IMR-90 (cell line): ENCODE measurements at regions not wholly inside any gene's neighbourhood (a gene's known extent, or its start where the extent isn't known, plus 50 kb on each side); places are given as distances from the start of the nearest gene placed in this dataset.

Source experiments
- ATAC-seq: fragments of 200-7000 bp; cut with Tn5 transposase; 2 replicates; pipeline ENCODE4 v1.9.1; 2020; ENCODE audit warnings: low read depth, mild to moderate bottlenecking, moderate library complexity
- BruUV-seq: library from RNA; stranded (reverse); fragments of 400-500 nt; replicated peaks from 2 replicates; lab custom pipeline; 2021; lab: Mats Ljungman, UMichigan
- CTCF ChIA-PET: fragments of 300-600 bp; formaldehyde crosslinking; extraction: SDS; loops from one replicate; lab custom pipeline; 2021; ENCODE audit warnings: antibody characterized with exemption; lab: Yijun Ruan, JAX
- POLR2A ChIA-PET: fragments of 300-600 bp; sonication (Branson Sonifier 250); formaldehyde crosslinking; loops from one replicate; lab custom pipeline; 2022; ENCODE audit warnings: antibody characterized with exemption; ENCODE audit not compliant: unreplicated experiment; lab: Charles Lee
- DNase-seq: peaks from one replicate; pipeline ENCODE4 v3.0.0; 2013
- H2AFZ ChIP-seq: replicated peaks from 2 replicates; pipeline ENCODE3; 2013; ENCODE audit warnings: low read length, mild to moderate bottlenecking; ENCODE audit not compliant: poor library complexity
- H2AK5ac ChIP-seq: 2 replicates; pipeline ENCODE4 v1.6.1; 2013; ENCODE audit warnings: low read depth, low read length, inconsistent platforms
- H2AK9ac ChIP-seq: replicated peaks from 2 replicates; pipeline ENCODE3; 2013; ENCODE audit warnings: mild to moderate bottlenecking, low read depth, low read length, moderate library complexity; ENCODE audit not compliant: poor library complexity
- H2BK120ac ChIP-seq: 2 replicates; pipeline ENCODE4 v1.6.1; 2013; ENCODE audit warnings: low read depth, low read length, inconsistent platforms
- H2BK15ac ChIP-seq: 3 replicates; pipeline ENCODE4 v1.6.1; 2013; ENCODE audit warnings: low read depth, low read length, inconsistent platforms
- H2BK20ac ChIP-seq: 2 replicates; pipeline ENCODE4 v1.6.1; 2013; ENCODE audit warnings: low read depth, mild to moderate bottlenecking, inconsistent platforms, low read length, moderate library complexity
- H2BK5ac ChIP-seq: 2 replicates; pipeline ENCODE4 v1.6.1; 2013; ENCODE audit warnings: mild to moderate bottlenecking, low read depth, low read length, inconsistent platforms; ENCODE audit not compliant: poor library complexity, severe bottlenecking
- H3K14ac ChIP-seq: replicated peaks from 2 replicates; pipeline ENCODE4 v1.6.1; 2013; ENCODE audit warnings: low read depth, low read length, inconsistent platforms
- H3K18ac ChIP-seq: 2 replicates; pipeline ENCODE4 v1.6.1; 2013; ENCODE audit warnings: low read depth, low read length, control low read depth
- H3K23ac ChIP-seq: 2 replicates; pipeline ENCODE4 v1.6.1; 2013; ENCODE audit warnings: low read depth, low read length, inconsistent platforms
- H3K27ac ChIP-seq: 2 replicates; pipeline ENCODE4 v1.5.1; 2013; ENCODE audit warnings: mild to moderate bottlenecking, control low read depth, low read length; ENCODE audit not compliant: insufficient read depth
- H3K27me3 ChIP-seq: 2 replicates; pipeline ENCODE4 v1.6.1; 2013; ENCODE audit warnings: low read length; ENCODE audit not compliant: control insufficient read depth, insufficient read depth
- H3K36me3 ChIP-seq: 2 replicates; pipeline ENCODE4 v1.6.1; 2013; ENCODE audit warnings: low read length, mixed read lengths; ENCODE audit not compliant: control insufficient read depth, insufficient read depth
- H3K4ac ChIP-seq: 2 replicates; pipeline ENCODE4 v1.6.1; 2013; ENCODE audit warnings: low read depth, low read length, inconsistent platforms
- H3K4me1 ChIP-seq: 2 replicates; pipeline ENCODE4 v1.6.1; 2013; ENCODE audit warnings: low read length, mixed read lengths; ENCODE audit not compliant: control insufficient read depth, insufficient read depth
- H3K4me2 ChIP-seq: 2 replicates; pipeline ENCODE4 v1.6.1; 2013; ENCODE audit warnings: low read depth, mild to moderate bottlenecking, control low read depth, low read length, moderate library complexity
- H3K4me3 ChIP-seq: 2 replicates; pipeline ENCODE4 v1.5.1; 2013; ENCODE audit warnings: low read depth, mild to moderate bottlenecking, control low read depth, low read length, moderate library complexity; ENCODE audit not compliant: insufficient read depth
- H3K56ac ChIP-seq: 2 replicates; pipeline ENCODE4 v1.6.1; 2013; ENCODE audit warnings: low read length, inconsistent platforms; ENCODE audit not compliant: insufficient read depth; ENCODE audit errors: extremely low read depth
- H3K79me1 ChIP-seq, 2 experiments: 2 replicates each; pipeline ENCODE4 v1.6.1; 2013; ENCODE audit warnings: low read length in 2 of 2, inconsistent platforms in 1 of 2, low read depth in 1 of 2
- H3K9ac ChIP-seq: 2 replicates; pipeline ENCODE4 v1.6.1; 2013; ENCODE audit warnings: low read depth, low read length, control low read depth
- H3K9me1 ChIP-seq: 2 replicates; pipeline ENCODE4 v1.6.1; 2013; ENCODE audit warnings: low read length, inconsistent platforms; ENCODE audit not compliant: insufficient read depth
- H3K9me3 ChIP-seq: 2 replicates; pipeline ENCODE4 v1.6.1; 2013; ENCODE audit warnings: low read length; ENCODE audit not compliant: control insufficient read depth, insufficient read depth
- H4K20me1 ChIP-seq: 2 replicates; pipeline ENCODE4 v1.6.1; 2013; ENCODE audit warnings: low read length, inconsistent platforms; ENCODE audit not compliant: insufficient read depth
- H4K5ac ChIP-seq: 2 replicates; pipeline ENCODE4 v1.6.1; 2013; ENCODE audit warnings: mild to moderate bottlenecking, low read depth, low read length, control low read depth
- H4K8ac ChIP-seq, 2 experiments: 2 replicates each; pipeline ENCODE4 v1.6.1; 2013; ENCODE audit warnings: low read depth in 2 of 2, low read length in 2 of 2, control low read depth in 1 of 2, inconsistent platforms in 1 of 2
- H4K91ac ChIP-seq: 2 replicates; pipeline ENCODE4 v1.6.1; 2013; ENCODE audit warnings: low read depth, low read length, inconsistent platforms; ENCODE audit not compliant: insufficient read depth
- BHLHE40 ChIP-seq: fragments of 150-350 bp; IDR thresholded peaks from 2 replicates; pipeline ENCODE4 v1.6.1; 2016; ENCODE audit warnings: mild to moderate bottlenecking, low read depth, low read length
- CEBPB ChIP-seq: IDR thresholded peaks from 2 replicates; pipeline ENCODE4 v1.6.1; 2012; ENCODE audit warnings: low read depth, low read length, improper control_type of control experiment
- CHD1 ChIP-seq: IDR thresholded peaks from 2 replicates; pipeline ENCODE4 v1.6.1; 2012; ENCODE audit warnings: low read depth, low read length, improper control_type of control experiment
- CTCF ChIP-seq: conservative IDR thresholded peaks from 2 replicates; pipeline ENCODE4 v1.5.1; 2012; ENCODE audit warnings: mild to moderate bottlenecking, low read depth, low read length, improper control_type of control experiment
- ELK1 ChIP-seq: fragments of 150-350 bp; IDR thresholded peaks from 2 replicates; pipeline ENCODE4 v1.6.1; 2016; ENCODE audit warnings: low read depth, mild to moderate bottlenecking, low read length, moderate library complexity, borderline replicate concordance
- FOS ChIP-seq: fragments of 150-350 bp; IDR thresholded peaks from 2 replicates; pipeline ENCODE4 v1.6.1; 2016; ENCODE audit warnings: low read depth, low read length
- MAFK ChIP-seq: IDR thresholded peaks from 2 replicates; pipeline ENCODE4 v1.6.1; 2012; ENCODE audit warnings: low read depth, low read length, improper control_type of control experiment
- MAZ ChIP-seq: IDR thresholded peaks from 2 replicates; pipeline ENCODE4 v1.6.1; 2012; ENCODE audit warnings: low read depth, mild to moderate bottlenecking, low read length, improper control_type of control experiment, moderate library complexity, borderline replicate concordance
- MXI1 ChIP-seq: IDR thresholded peaks from 2 replicates; pipeline ENCODE4 v1.6.1; 2012; ENCODE audit warnings: low read depth, mild to moderate bottlenecking, low read length, moderate library complexity, borderline replicate concordance
- NFE2L2 ChIP-seq: fragments of 150-350 bp; IDR thresholded peaks from 2 replicates; pipeline ENCODE4 v1.6.1; 2016; ENCODE audit warnings: low read depth, mild to moderate bottlenecking, low read length
- POLR2A ChIP-seq: IDR thresholded peaks from 2 replicates; pipeline ENCODE4 v1.6.1; 2012; ENCODE audit warnings: mild to moderate bottlenecking, low read depth, low read length
- RAD21 ChIP-seq: IDR thresholded peaks from 2 replicates; pipeline ENCODE4 v1.6.1; 2012; ENCODE audit warnings: low read length, improper control_type of control experiment
- RCOR1 ChIP-seq: IDR thresholded peaks from 2 replicates; pipeline ENCODE4 v1.6.1; 2012; ENCODE audit warnings: mild to moderate bottlenecking, low read length, improper control_type of control experiment; ENCODE audit not compliant: insufficient replicate concordance
- RFX5 ChIP-seq: IDR thresholded peaks from 2 replicates; pipeline ENCODE4 v1.8.0; 2012; ENCODE audit warnings: low read depth, mild to moderate bottlenecking, low read length, moderate library complexity
- SMC3 ChIP-seq: fragments of 150-350 bp; IDR thresholded peaks from 2 replicates; pipeline ENCODE4 v1.6.1; 2016; ENCODE audit warnings: low read depth, mild to moderate bottlenecking, antibody characterized with exemption, low read length, moderate library complexity
- USF2 ChIP-seq: fragments of 150-350 bp; IDR thresholded peaks from 2 replicates; pipeline ENCODE4 v1.6.1; 2017; ENCODE audit warnings: mild to moderate bottlenecking, antibody characterized with exemption, low read length, low read depth
- WGBS, 2 experiments: methylation state at CpG; one replicate each; pipeline versions ENCODE4 v1.1.5 to v1.1.7; 2013; ENCODE audit warnings: missing lambda C conversion rate in 2 of 2; ENCODE audit not compliant: insufficient read length in 1 of 2; ENCODE audit errors: extremely low coverage in 2 of 2; 5-methylcytosine and 5-hydroxymethylcytosine counted together
- dilution Hi-C: fragments of 300-500 bp; cut with HindIII; formaldehyde crosslinking; loops from one replicate; pipeline ENCODE4 v1.14.3; 2018; ENCODE audit warnings: low sequenced_read_pairs; ENCODE audit not compliant: unreplicated experiment
- in situ Hi-C: fragments of 300-500 bp; cut with MboI; formaldehyde crosslinking; loops from 3 replicates; pipeline ENCODE4 v1.14.3; 2019; ENCODE audit warnings: low sequenced_read_pairs, inconsistent platforms, mixed read lengths
- intact Hi-C: fragments of 100-400 bp; cut with micrococcal nuclease; formaldehyde crosslinking; loops from 2 replicates; pipeline ENCODE4 v1.10.0; 2022

- no TSS peak for BruUV-seq
- H2BK15ac ChIP-seq, result no peak overlapping the region
- no peaks in the 10 kb centered on the region for H4K20me1 ChIP-seq
- no peak overlapping the region for H3K4me2 ChIP-seq
- no peak overlapping the region for H2BK120ac ChIP-seq
- H4K91ac ChIP-seq, result no peak overlapping the region
- H3K36me3 ChIP-seq, result no peaks in the 10 kb centered on the region
- dilution Hi-C loops (no loop called here), in situ Hi-C loops (no loop called here), intact Hi-C loops (no loop called here)
- ChIA-PET CTCF (no interaction called here), POLR2A (interaction anchor here (0.6 kb wide), 1 partner anchor 26 kb away, joined by 3 read pairs; no protein-coding TSS in a partner anchor)
- H3K4me1 ChIP-seq, result no peaks in the 10 kb centered on the region
- no CpG with 5 or more reads among the region's 2 CpGs for WGBS, 2 experiments
- no peaks in the 10 kb centered on the region for H3K79me1 ChIP-seq
- no peak for TF ChIP-seq MXI1
- no peak for TF ChIP-seq CTCF
- no peak for TF ChIP-seq FOS
- TF ChIP-seq BHLHE40, result no peak
- TF ChIP-seq RCOR1, result no peak
- TF ChIP-seq MAFK, result no peak
- no peak for TF ChIP-seq MAZ
- no peak for TF ChIP-seq SMC3
- no peak for TF ChIP-seq POLR2A
- no peak for TF ChIP-seq RFX5
- TF ChIP-seq USF2, result no peak
- no peak for TF ChIP-seq ELK1
- no peak for TF ChIP-seq CHD1
- no peak for TF ChIP-seq NFE2L2
- TF ChIP-seq CEBPB, result no peak
- no peak for TF ChIP-seq RAD21
- H3K27ac ChIP-seq, result no peak overlapping the region
- no peak overlapping the region for H3K14ac ChIP-seq
- H3K9ac ChIP-seq, result no peak overlapping the region
- no peak for ATAC-seq
- DNase-seq, result no peak
- H3K4ac ChIP-seq, result no peak overlapping the region
- H3K18ac ChIP-seq, result no peak overlapping the region
- H2BK5ac ChIP-seq, result no peak overlapping the region
- H4K5ac ChIP-seq, result no peak overlapping the region
- H3K4me3 ChIP-seq, result no peak overlapping the region
- no peak overlapping the region for H3K56ac ChIP-seq
- no peak overlapping the region for H3K23ac ChIP-seq
- H2AK5ac ChIP-seq, result no peak overlapping the region
- H3K9me3 ChIP-seq, result no peaks in the 10 kb centered on the region
- no peak overlapping the region for H4K8ac ChIP-seq
- no peaks in the 10 kb centered on the region for H3K27me3 ChIP-seq
- no peaks in the 10 kb centered on the region for H3K9me1 ChIP-seq
- H2BK20ac ChIP-seq, result no peak overlapping the region
- H2AK9ac ChIP-seq, result no peak overlapping the region
- no peak overlapping the region for H2AFZ ChIP-seq
These were observed 1044.4 kb upstream of the DIAPH2 start for GRCh38 chrX:95640226-95640625.
